Tibial nerve (tissue), 4 donors: ENCODE measurements at regions not wholly inside any gene's neighbourhood (a gene's known extent, or its start where the extent isn't known, plus 50 kb on each side); places are given as distances from the start of the nearest gene placed in this dataset.

Experiments
- CTCF ChIP-seq, 5 experiments: fragments of 200-600 bp in 3 of 5; fragments of 450-650 bp in 2 of 5; sonication (generic) in 3 of 5; IDR thresholded peaks; one replicate each; pipeline ENCODE4 v1.5.1; 2016 to 2019; ENCODE audit warnings: antibody characterized with exemption in 5 of 5, mild to moderate bottlenecking in 3 of 5, moderate library complexity in 2 of 5
- EP300 ChIP-seq, 2 donors: sonication (generic); formaldehyde crosslinking; IDR thresholded peaks; one replicate each; pipeline ENCODE4 v1.6.1; 2017; ENCODE audit warnings: antibody characterized with exemption in 2 of 2, mild to moderate bottlenecking in 1 of 2
- POLR2A ChIP-seq, 2 donors: fragments of 450-650 bp; IDR thresholded peaks; one replicate each; pipeline ENCODE4 v1.6.1; 2017; ENCODE audit warnings: antibody characterized with exemption in 2 of 2, mild to moderate bottlenecking in 2 of 2, moderate library complexity in 2 of 2

GRCh38 chr6:90787446-90787845, 200.6 kb upstream of the MAP3K7 start:
- TF ChIP-seq CTCF (IDR thresholded peaks at IDR 0.05) (no peak), POLR2A (IDR thresholded peaks at IDR 0.05) (no peak), EP300 (IDR thresholded peaks at IDR 0.05) (no peak)
